IMR-90 (cell line): ENCODE measurements at regions not wholly inside any gene's neighbourhood (a gene's known extent, or its start where the extent isn't known, plus 50 kb on each side); places are given as distances from the start of the nearest gene placed in this dataset.

ENCODE experiments used
- ATAC-seq: fragments of 200-7000 bp; cut with Tn5 transposase; 2 replicates; pipeline ENCODE4 v1.9.1; 2020; ENCODE audit warnings: low read depth, mild to moderate bottlenecking, moderate library complexity
- BruUV-seq: library from RNA; stranded (reverse); fragments of 400-500 nt; replicated peaks from 2 replicates; lab custom pipeline; 2021; lab: Mats Ljungman, UMichigan
- CTCF ChIA-PET: fragments of 300-600 bp; formaldehyde crosslinking; extraction: SDS; loops from one replicate; lab custom pipeline; 2021; ENCODE audit warnings: antibody characterized with exemption; lab: Yijun Ruan, JAX
- POLR2A ChIA-PET: fragments of 300-600 bp; sonication (Branson Sonifier 250); formaldehyde crosslinking; loops from one replicate; lab custom pipeline; 2022; ENCODE audit warnings: antibody characterized with exemption; ENCODE audit not compliant: unreplicated experiment; lab: Charles Lee
- DNase-seq: peaks from one replicate; pipeline ENCODE4 v3.0.0; 2013
- H2AFZ ChIP-seq: replicated peaks from 2 replicates; pipeline ENCODE3; 2013; ENCODE audit warnings: low read length, mild to moderate bottlenecking; ENCODE audit not compliant: poor library complexity
- H2AK5ac ChIP-seq: 2 replicates; pipeline ENCODE4 v1.6.1; 2013; ENCODE audit warnings: low read depth, low read length, inconsistent platforms
- H2AK9ac ChIP-seq: replicated peaks from 2 replicates; pipeline ENCODE3; 2013; ENCODE audit warnings: mild to moderate bottlenecking, low read depth, low read length, moderate library complexity; ENCODE audit not compliant: poor library complexity
- H2BK120ac ChIP-seq: 2 replicates; pipeline ENCODE4 v1.6.1; 2013; ENCODE audit warnings: low read depth, low read length, inconsistent platforms
- H2BK15ac ChIP-seq: 3 replicates; pipeline ENCODE4 v1.6.1; 2013; ENCODE audit warnings: low read depth, low read length, inconsistent platforms
- H2BK20ac ChIP-seq: 2 replicates; pipeline ENCODE4 v1.6.1; 2013; ENCODE audit warnings: low read depth, mild to moderate bottlenecking, inconsistent platforms, low read length, moderate library complexity
- H2BK5ac ChIP-seq: 2 replicates; pipeline ENCODE4 v1.6.1; 2013; ENCODE audit warnings: mild to moderate bottlenecking, low read depth, low read length, inconsistent platforms; ENCODE audit not compliant: poor library complexity, severe bottlenecking
- H3K14ac ChIP-seq: replicated peaks from 2 replicates; pipeline ENCODE4 v1.6.1; 2013; ENCODE audit warnings: low read depth, low read length, inconsistent platforms
- H3K18ac ChIP-seq: 2 replicates; pipeline ENCODE4 v1.6.1; 2013; ENCODE audit warnings: low read depth, low read length, control low read depth
- H3K23ac ChIP-seq: 2 replicates; pipeline ENCODE4 v1.6.1; 2013; ENCODE audit warnings: low read depth, low read length, inconsistent platforms
- H3K27ac ChIP-seq: 2 replicates; pipeline ENCODE4 v1.5.1; 2013; ENCODE audit warnings: mild to moderate bottlenecking, control low read depth, low read length; ENCODE audit not compliant: insufficient read depth
- H3K27me3 ChIP-seq: 2 replicates; pipeline ENCODE4 v1.6.1; 2013; ENCODE audit warnings: low read length; ENCODE audit not compliant: control insufficient read depth, insufficient read depth
- H3K36me3 ChIP-seq: 2 replicates; pipeline ENCODE4 v1.6.1; 2013; ENCODE audit warnings: low read length, mixed read lengths; ENCODE audit not compliant: control insufficient read depth, insufficient read depth
- H3K4ac ChIP-seq: 2 replicates; pipeline ENCODE4 v1.6.1; 2013; ENCODE audit warnings: low read depth, low read length, inconsistent platforms
- H3K4me1 ChIP-seq: 2 replicates; pipeline ENCODE4 v1.6.1; 2013; ENCODE audit warnings: low read length, mixed read lengths; ENCODE audit not compliant: control insufficient read depth, insufficient read depth
- H3K4me2 ChIP-seq: 2 replicates; pipeline ENCODE4 v1.6.1; 2013; ENCODE audit warnings: low read depth, mild to moderate bottlenecking, control low read depth, low read length, moderate library complexity
- H3K4me3 ChIP-seq: 2 replicates; pipeline ENCODE4 v1.5.1; 2013; ENCODE audit warnings: low read depth, mild to moderate bottlenecking, control low read depth, low read length, moderate library complexity; ENCODE audit not compliant: insufficient read depth
- H3K56ac ChIP-seq: 2 replicates; pipeline ENCODE4 v1.6.1; 2013; ENCODE audit warnings: low read length, inconsistent platforms; ENCODE audit not compliant: insufficient read depth; ENCODE audit errors: extremely low read depth
- H3K79me1 ChIP-seq, 2 experiments: 2 replicates each; pipeline ENCODE4 v1.6.1; 2013; ENCODE audit warnings: low read length in 2 of 2, inconsistent platforms in 1 of 2, low read depth in 1 of 2
- H3K9ac ChIP-seq: 2 replicates; pipeline ENCODE4 v1.6.1; 2013; ENCODE audit warnings: low read depth, low read length, control low read depth
- H3K9me1 ChIP-seq: 2 replicates; pipeline ENCODE4 v1.6.1; 2013; ENCODE audit warnings: low read length, inconsistent platforms; ENCODE audit not compliant: insufficient read depth
- H3K9me3 ChIP-seq: 2 replicates; pipeline ENCODE4 v1.6.1; 2013; ENCODE audit warnings: low read length; ENCODE audit not compliant: control insufficient read depth, insufficient read depth
- H4K20me1 ChIP-seq: 2 replicates; pipeline ENCODE4 v1.6.1; 2013; ENCODE audit warnings: low read length, inconsistent platforms; ENCODE audit not compliant: insufficient read depth
- H4K5ac ChIP-seq: 2 replicates; pipeline ENCODE4 v1.6.1; 2013; ENCODE audit warnings: mild to moderate bottlenecking, low read depth, low read length, control low read depth
- H4K8ac ChIP-seq, 2 experiments: 2 replicates each; pipeline ENCODE4 v1.6.1; 2013; ENCODE audit warnings: low read depth in 2 of 2, low read length in 2 of 2, control low read depth in 1 of 2, inconsistent platforms in 1 of 2
- H4K91ac ChIP-seq: 2 replicates; pipeline ENCODE4 v1.6.1; 2013; ENCODE audit warnings: low read depth, low read length, inconsistent platforms; ENCODE audit not compliant: insufficient read depth
- BHLHE40 ChIP-seq: fragments of 150-350 bp; IDR thresholded peaks from 2 replicates; pipeline ENCODE4 v1.6.1; 2016; ENCODE audit warnings: mild to moderate bottlenecking, low read depth, low read length
- CEBPB ChIP-seq: IDR thresholded peaks from 2 replicates; pipeline ENCODE4 v1.6.1; 2012; ENCODE audit warnings: low read depth, low read length, improper control_type of control experiment
- CHD1 ChIP-seq: IDR thresholded peaks from 2 replicates; pipeline ENCODE4 v1.6.1; 2012; ENCODE audit warnings: low read depth, low read length, improper control_type of control experiment
- FOS ChIP-seq: fragments of 150-350 bp; IDR thresholded peaks from 2 replicates; pipeline ENCODE4 v1.6.1; 2016; ENCODE audit warnings: low read depth, low read length
- MAFK ChIP-seq: IDR thresholded peaks from 2 replicates; pipeline ENCODE4 v1.6.1; 2012; ENCODE audit warnings: low read depth, low read length, improper control_type of control experiment
- MAZ ChIP-seq: IDR thresholded peaks from 2 replicates; pipeline ENCODE4 v1.6.1; 2012; ENCODE audit warnings: low read depth, mild to moderate bottlenecking, low read length, improper control_type of control experiment, moderate library complexity, borderline replicate concordance
- MXI1 ChIP-seq: IDR thresholded peaks from 2 replicates; pipeline ENCODE4 v1.6.1; 2012; ENCODE audit warnings: low read depth, mild to moderate bottlenecking, low read length, moderate library complexity, borderline replicate concordance
- NFE2L2 ChIP-seq: fragments of 150-350 bp; IDR thresholded peaks from 2 replicates; pipeline ENCODE4 v1.6.1; 2016; ENCODE audit warnings: low read depth, mild to moderate bottlenecking, low read length
- POLR2A ChIP-seq: IDR thresholded peaks from 2 replicates; pipeline ENCODE4 v1.6.1; 2012; ENCODE audit warnings: mild to moderate bottlenecking, low read depth, low read length
- RAD21 ChIP-seq: IDR thresholded peaks from 2 replicates; pipeline ENCODE4 v1.6.1; 2012; ENCODE audit warnings: low read length, improper control_type of control experiment
- RCOR1 ChIP-seq: IDR thresholded peaks from 2 replicates; pipeline ENCODE4 v1.6.1; 2012; ENCODE audit warnings: mild to moderate bottlenecking, low read length, improper control_type of control experiment; ENCODE audit not compliant: insufficient replicate concordance
- RFX5 ChIP-seq: IDR thresholded peaks from 2 replicates; pipeline ENCODE4 v1.8.0; 2012; ENCODE audit warnings: low read depth, mild to moderate bottlenecking, low read length, moderate library complexity
- SMC3 ChIP-seq: fragments of 150-350 bp; IDR thresholded peaks from 2 replicates; pipeline ENCODE4 v1.6.1; 2016; ENCODE audit warnings: low read depth, mild to moderate bottlenecking, antibody characterized with exemption, low read length, moderate library complexity
- dilution Hi-C: fragments of 300-500 bp; cut with HindIII; formaldehyde crosslinking; loops from one replicate; pipeline ENCODE4 v1.14.3; 2018; ENCODE audit warnings: low sequenced_read_pairs; ENCODE audit not compliant: unreplicated experiment
- in situ Hi-C: fragments of 300-500 bp; cut with MboI; formaldehyde crosslinking; loops from 3 replicates; pipeline ENCODE4 v1.14.3; 2019; ENCODE audit warnings: low sequenced_read_pairs, inconsistent platforms, mixed read lengths
- intact Hi-C: fragments of 100-400 bp; cut with micrococcal nuclease; formaldehyde crosslinking; loops from 2 replicates; pipeline ENCODE4 v1.10.0; 2022
- TF ChIP-seq, protein P1 (sequence below): fragments of 150-350 bp; IDR thresholded peaks from 2 replicates; pipeline ENCODE4 v1.6.1; 2016; ENCODE audit warnings: low read depth, mild to moderate bottlenecking, low read length, moderate library complexity, borderline replicate concordance
- TF ChIP-seq, protein P2 (sequence below): conservative IDR thresholded peaks from 2 replicates; pipeline ENCODE4 v1.5.1; 2012; ENCODE audit warnings: mild to moderate bottlenecking, low read depth, low read length, improper control_type of control experiment
- TF ChIP-seq, protein P3 (sequence below): fragments of 150-350 bp; IDR thresholded peaks from 2 replicates; pipeline ENCODE4 v1.6.1; 2017; ENCODE audit warnings: mild to moderate bottlenecking, antibody characterized with exemption, low read length, low read depth

DNA sequence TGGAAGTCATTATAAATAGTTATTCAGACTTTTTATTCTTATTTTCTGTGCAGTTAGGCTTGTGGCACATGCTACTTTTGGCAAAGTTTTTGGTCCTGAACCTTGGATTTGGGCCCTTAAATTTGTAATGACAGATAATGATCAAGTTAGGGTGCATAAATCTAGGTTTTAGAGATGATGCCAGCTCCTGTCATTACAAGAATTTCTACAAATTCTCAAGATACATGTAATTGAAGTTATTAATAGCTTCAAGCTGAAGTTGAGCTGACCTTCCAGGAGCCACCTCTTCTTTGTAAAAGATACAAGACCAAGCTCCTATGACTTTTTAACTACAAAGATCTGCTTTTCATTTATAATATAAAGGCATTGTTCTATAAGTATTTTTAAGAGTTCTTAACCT is 255.6 kb upstream of the UGT8 start:
- H3K79me1 ChIP-seq = peaks cover 0 to 5% of the 10 kb centered on the region in 2 experiments; a peak in 3 of 4 replicates
- H2BK5ac ChIP-seq = no peak overlapping the region
- TF ChIP-seq, protein P1, sequence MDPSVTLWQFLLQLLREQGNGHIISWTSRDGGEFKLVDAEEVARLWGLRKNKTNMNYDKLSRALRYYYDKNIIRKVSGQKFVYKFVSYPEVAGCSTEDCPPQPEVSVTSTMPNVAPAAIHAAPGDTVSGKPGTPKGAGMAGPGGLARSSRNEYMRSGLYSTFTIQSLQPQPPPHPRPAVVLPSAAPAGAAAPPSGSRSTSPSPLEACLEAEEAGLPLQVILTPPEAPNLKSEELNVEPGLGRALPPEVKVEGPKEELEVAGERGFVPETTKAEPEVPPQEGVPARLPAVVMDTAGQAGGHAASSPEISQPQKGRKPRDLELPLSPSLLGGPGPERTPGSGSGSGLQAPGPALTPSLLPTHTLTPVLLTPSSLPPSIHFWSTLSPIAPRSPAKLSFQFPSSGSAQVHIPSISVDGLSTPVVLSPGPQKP = no peak
- TF ChIP-seq NFE2L2 (no peak), CEBPB (no peak), RFX5 (no peak), MXI1 (no peak), MAFK (no peak), RCOR1 (no peak), SMC3 (no peak), POLR2A (no peak), BHLHE40 (no peak), MAZ (no peak), FOS (no peak), RAD21 (no peak), CHD1 (no peak)
- TF ChIP-seq, protein P2, sequence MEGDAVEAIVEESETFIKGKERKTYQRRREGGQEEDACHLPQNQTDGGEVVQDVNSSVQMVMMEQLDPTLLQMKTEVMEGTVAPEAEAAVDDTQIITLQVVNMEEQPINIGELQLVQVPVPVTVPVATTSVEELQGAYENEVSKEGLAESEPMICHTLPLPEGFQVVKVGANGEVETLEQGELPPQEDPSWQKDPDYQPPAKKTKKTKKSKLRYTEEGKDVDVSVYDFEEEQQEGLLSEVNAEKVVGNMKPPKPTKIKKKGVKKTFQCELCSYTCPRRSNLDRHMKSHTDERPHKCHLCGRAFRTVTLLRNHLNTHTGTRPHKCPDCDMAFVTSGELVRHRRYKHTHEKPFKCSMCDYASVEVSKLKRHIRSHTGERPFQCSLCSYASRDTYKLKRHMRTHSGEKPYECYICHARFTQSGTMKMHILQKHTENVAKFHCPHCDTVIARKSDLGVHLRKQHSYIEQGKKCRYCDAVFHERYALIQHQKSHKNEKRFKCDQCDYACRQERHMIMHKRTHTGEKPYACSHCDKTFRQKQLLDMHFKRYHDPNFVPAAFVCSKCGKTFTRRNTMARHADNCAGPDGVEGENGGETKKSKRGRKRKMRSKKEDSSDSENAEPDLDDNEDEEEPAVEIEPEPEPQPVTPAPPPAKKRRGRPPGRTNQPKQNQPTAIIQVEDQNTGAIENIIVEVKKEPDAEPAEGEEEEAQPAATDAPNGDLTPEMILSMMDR = no peak
- TF ChIP-seq, protein P3, sequence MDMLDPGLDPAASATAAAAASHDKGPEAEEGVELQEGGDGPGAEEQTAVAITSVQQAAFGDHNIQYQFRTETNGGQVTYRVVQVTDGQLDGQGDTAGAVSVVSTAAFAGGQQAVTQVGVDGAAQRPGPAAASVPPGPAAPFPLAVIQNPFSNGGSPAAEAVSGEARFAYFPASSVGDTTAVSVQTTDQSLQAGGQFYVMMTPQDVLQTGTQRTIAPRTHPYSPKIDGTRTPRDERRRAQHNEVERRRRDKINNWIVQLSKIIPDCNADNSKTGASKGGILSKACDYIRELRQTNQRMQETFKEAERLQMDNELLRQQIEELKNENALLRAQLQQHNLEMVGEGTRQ = no peak
- H4K20me1 ChIP-seq = no peaks in the 10 kb centered on the region
- ChIA-PET POLR2A (no interaction called here), CTCF (interaction anchor here (1.0 kb wide), 1 partner anchor 21 kb away, joined by 3 read pairs; no protein-coding TSS in a partner anchor)
- H3K9me3 ChIP-seq = peaks cover 2% of the 10 kb centered on the region; the same call in 1 of the 2 replicates
- no peaks in the 10 kb centered on the region for H3K36me3 ChIP-seq
- DNase-seq (no peak), ATAC-seq (no peak)
- no peak overlapping the region for H3K56ac ChIP-seq
- H2BK15ac ChIP-seq = no peak overlapping the region
- no peak overlapping the region for H2BK20ac ChIP-seq
- no peak overlapping the region for H3K14ac ChIP-seq
- in situ Hi-C loops (no loop called here), intact Hi-C loops (no loop called here), dilution Hi-C loops (no loop called here)
- H2AK9ac ChIP-seq = no peak overlapping the region
- H3K27me3 ChIP-seq = no peaks in the 10 kb centered on the region
- no peak overlapping the region for H3K18ac ChIP-seq
- H3K27ac ChIP-seq = no peak overlapping the region
- no peak overlapping the region for H2AK5ac ChIP-seq
- no peak overlapping the region for H3K4me3 ChIP-seq
- H4K5ac ChIP-seq = no peak overlapping the region
- H4K8ac ChIP-seq = no peak overlapping the region
- H3K4me2 ChIP-seq = no peak overlapping the region
- no peak overlapping the region for H2AFZ ChIP-seq
- H3K23ac ChIP-seq = no peak overlapping the region
- no peak overlapping the region for H2BK120ac ChIP-seq
- H3K9me1 ChIP-seq = no peaks in the 10 kb centered on the region; the same call in 1 of the 2 replicates
- no peak overlapping the region for H3K9ac ChIP-seq
- peaks cover 1% of the 10 kb centered on the region; the same call in 1 of the 2 replicates for H3K4me1 ChIP-seq
- H4K91ac ChIP-seq = no peak overlapping the region
- BruUV-seq = no TSS peak
- no peak overlapping the region for H3K4ac ChIP-seq
